ENCODE measurements at regions not wholly inside any gene's neighbourhood (a gene's known extent, or its start where the extent isn't known, plus 50 kb on each side); places are given as distances from the start of the nearest gene placed in this dataset.

GRCh38 chr19:29012457-29012856, 200.5 kb downstream of the UQCRFS1 start:
- TF ChIP-seq FOXM1 (IDR thresholded peaks at IDR 0.05; ENCODE audit: borderline replicate concordance) = no peak
- no peak for TF ChIP-seq TARDBP (IDR thresholded peaks at IDR 0.05)
- TF ChIP-seq FOXA1 (IDR thresholded peaks at IDR 0.05) = no peak
- TF ChIP-seq ZNF384 (IDR thresholded peaks at IDR 0.05) = no peak
- TF ChIP-seq LEF1 (IDR thresholded peaks at IDR 0.05; ENCODE audit: borderline replicate concordance) = no peak
- TF ChIP-seq SUZ12 (IDR thresholded peaks at IDR 0.05) = no peak
